HG03175 (cell line): ENCODE measurements at regions not wholly inside any gene's neighbourhood (a gene's known extent, or its start where the extent isn't known, plus 50 kb on each side); places are given as distances from the start of the nearest gene placed in this dataset.
"Not testable (repeated sequence)": the region's sequence is repeated elsewhere in the genome, so short reads cannot be mapped to it uniquely, and the experiment has no call there.

Experiments used
- ATAC-seq: cut with Tn5 transposase; IDR thresholded peaks from one replicate; pipeline ENCODE4 v1.9.1; 2021; ENCODE audit warnings: mild to moderate bottlenecking, moderate library complexity; ENCODE audit not compliant: unreplicated experiment

DNA sequence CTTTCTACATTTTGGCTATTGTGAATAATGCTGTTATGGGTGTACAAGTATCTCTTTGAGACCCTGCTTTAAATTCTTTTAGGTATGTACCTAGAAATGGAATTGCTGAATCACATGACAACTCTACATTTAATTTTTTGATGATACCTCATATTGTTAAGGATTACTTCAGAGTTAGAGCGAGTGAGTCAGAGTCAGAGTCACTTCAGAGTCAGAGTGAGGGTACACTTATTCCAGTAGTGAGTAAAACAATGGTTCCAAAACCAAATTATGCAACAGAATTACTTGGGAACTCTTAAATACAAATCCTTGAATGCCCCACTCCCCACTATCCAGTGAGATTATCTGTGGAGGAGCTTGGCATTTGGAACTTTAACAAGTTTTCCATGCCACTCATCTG, 50.3 kb upstream of the SNRK start:
- no peak for ATAC-seq

DNA sequence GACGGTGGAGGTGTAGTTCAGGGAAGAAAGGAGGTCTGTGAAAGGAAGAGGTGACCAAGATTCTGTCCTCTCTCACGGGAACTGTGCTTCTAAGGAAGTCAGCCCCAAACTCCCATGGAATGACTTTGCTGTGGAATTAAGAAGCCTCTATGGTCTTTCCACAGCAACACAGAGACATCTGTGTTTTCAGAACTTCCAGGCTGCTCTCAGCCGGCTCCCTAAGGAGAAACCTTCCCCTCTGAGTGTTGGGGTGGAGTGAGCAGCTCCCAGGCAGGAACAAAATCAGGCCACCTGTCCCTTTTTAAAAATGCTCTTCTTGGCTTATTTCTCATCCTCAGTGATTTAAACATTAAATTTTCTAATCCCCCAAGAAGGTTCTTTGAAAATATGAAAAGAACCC, 53.3 kb upstream of the SNRK start:
- no peak for ATAC-seq

DNA sequence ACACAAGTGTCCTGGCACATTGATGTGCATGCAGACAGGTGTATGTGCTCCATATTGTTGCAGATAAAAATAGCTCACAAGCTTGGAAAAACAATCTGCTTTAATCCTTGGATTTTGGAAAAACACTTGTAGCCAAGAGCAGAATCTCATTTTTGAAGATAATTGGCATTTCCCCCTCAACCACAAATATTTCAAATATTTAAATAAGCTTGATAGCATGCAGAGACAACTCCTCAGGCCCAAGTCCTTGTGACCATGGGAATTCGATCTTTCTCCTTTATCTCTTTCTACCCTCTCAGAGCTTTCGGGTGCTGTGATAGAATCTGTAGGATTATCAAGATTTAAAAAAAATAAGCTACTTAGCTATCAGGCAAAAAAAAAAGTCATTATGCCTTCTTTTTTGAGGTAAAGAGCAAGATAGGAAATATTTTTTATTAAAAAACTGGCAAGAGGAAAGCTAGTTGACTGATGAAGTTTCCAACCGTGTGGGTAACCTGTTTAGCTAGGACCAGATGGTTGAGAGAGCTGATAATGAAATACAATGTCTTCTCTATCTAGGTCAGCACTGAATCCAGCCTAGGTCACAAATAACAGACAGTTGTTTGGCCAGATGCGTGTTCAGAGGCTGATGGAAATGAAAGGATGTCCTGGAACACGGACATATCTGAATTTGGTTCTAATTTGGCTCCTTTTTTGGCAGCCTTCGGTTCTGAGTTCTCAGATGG, 54.9 kb upstream of the SNRK start:
- no peak for ATAC-seq

DNA sequence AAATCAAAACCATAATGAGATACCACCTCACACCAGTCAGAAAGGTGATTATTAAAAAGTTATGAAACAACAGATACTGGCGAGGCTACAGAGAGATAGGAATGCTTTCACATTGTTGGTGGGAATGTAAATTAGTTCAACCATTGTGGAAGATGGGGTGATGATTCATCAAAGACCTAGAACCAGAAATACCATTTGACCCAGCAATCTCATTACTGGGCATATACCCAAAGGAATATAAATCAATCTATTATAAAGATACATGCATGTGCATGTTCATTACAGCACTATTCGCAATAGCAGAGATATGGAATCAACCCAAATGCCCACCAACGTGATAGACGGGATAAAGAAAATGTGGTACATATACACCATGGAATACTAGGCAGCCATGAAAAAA, 56.5 kb upstream of the SNRK start:
- not testable (repeated sequence) for ATAC-seq

DNA sequence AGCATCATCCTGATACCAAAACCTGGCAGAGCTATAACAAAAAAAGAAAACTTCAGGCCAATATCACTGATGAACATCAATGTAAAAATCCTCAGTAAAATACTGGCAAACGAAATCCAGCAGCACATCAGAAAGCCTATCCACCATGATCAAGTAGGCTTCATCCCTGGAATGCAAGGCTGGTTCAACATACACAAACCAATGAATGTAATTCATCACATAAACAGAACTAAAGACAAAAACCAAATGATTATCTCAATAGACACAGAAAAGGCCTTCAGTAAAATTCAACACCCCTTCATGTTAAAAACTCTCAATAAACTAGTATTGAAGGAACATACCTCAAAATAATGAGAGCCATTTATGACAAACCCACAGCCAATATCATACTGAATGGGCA, 58.7 kb upstream of the SNRK start:
- not testable (repeated sequence) for ATAC-seq

DNA sequence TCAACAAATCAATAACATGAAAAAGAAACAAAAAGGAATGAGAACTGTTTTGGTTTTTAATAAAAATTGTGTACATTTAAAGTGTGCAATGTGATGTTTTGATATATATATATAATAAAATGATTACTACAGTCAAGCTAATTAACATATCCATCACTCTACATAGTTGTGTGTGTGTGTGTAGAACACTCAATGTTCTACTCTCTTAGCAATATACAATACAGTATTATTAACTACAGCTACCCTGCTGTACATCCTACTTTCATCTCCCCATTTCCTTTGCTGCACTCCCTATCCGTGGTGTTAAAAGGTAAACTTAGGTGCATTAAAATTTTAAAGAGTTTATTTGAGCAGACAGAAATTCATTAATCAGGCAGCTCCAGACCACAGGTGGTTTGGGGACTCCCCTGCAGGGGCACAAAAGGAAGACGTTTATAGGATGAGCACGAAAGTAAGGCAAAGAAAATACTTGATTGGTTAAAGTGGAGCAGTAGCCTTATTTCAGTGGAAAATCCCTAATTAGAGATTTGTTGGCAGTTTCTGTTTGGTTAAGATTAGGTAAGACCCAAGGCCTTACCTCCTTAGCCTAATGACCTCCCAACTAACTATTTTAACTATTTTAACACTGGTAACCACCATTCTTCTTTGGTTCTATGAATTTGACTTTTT, 61.8 kb upstream of the SNRK start:
- no peak for ATAC-seq

DNA sequence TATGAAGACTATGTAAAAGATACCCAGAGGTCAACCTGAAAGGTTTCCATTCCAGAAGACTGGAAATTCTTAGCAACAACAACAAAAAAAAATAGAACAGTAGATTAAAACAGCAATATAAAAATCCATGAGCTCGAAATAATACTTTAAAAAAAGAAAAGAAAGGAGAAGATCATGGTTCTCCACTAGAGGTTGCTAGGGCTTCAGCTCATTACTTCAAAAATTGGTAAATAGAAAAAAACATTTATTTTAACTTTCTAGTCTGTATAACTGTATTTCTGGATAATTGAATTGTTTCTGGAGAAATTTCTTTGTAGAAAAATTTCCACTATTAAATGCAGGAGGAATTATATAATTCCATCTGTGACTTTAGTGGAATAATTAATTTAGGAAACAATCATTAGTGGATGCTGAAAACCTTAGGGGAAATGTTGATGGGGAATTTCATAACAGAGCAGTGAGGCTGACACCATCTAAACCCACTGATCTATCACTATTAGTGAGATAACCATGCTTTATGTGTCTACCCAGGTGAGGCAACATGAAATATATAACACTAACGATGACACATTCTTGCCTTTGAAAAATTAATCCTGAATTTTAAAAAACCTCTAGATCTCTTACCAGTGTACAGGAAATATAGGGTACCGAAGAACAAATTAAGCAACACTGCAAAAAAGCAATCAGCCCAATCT, 62.5 kb upstream of the SNRK start:
- no peak for ATAC-seq

DNA sequence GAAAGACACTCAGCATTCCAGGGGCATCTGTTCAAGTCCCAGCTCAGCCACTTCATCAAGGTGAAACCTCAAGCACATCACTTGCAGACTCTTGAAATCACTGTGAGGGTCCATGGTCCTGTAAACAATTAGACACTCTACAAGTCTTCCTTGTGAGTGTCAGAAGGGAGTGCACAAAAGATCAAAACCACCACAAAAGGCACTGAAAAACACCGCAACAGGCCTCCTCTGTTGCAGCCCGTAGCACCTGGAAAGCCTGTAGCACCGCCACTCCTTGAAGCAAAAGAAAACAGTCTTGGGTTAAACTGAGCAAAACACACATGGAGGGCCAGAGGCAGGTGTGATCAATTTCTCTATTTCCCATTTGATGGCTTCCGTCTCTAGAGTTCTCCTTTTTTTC, 63.8 kb upstream of the SNRK start:
- ATAC-seq, result no peak

DNA sequence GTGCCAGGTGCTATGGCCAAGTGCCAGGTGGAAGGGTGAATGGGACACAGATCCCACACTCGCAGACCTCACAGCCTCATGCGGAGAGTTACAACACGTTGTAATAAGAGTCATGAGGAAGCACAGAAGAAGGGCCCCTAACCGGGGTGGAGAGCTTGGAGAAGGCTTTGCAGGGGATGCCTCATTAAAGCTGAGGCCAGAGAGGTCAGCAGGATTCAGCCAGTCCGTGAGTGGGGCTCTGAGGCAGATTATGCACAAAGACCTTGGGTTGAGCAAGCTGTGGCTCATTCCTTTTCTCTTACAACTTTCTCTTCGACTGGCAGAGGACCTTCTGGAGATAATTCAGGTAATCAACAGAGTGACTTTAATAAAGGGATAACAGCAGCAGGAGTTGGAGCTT, 65.3 kb upstream of the SNRK start:
- no peak for ATAC-seq

DNA sequence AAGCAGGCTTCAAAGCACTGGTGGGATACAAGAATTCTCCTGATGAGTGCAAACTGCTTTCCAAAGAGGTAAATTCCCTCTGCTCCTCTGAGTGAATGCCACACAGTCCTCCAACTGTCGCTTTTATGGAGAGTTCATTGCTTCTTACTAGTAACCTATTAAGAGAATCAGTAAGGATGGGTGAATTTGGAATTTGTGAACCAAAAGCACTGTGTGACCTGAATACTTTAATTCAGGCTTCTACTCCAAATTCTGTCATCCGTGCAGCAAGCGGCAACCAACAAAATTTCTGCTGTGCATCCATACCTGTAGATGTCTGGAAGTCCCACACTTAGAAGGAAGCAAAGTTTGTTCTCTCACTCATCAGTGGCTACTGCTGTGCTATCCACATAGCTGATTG, 66.7 kb upstream of the SNRK start:
- no peak for ATAC-seq

DNA sequence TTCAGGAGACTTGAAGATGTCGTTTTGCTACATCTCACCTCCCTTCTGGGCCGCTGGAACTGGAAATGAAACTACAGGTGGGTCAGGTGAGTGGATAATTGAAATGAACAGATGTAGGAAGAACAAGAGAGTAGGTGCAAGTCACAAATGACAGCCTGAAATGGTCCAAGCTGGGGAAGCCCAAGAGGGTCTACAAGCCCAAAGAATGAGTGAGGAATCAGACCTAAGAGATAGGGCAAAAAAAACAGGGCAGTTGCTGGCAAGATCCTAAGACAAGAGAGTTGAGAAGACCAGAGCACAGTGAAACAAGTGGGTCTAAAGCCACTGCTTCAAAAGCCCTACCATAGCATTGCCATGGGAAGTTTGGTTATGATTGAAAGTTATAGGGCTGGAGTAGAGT, 67.4 kb upstream of the SNRK start:
- ATAC-seq, result no peak

DNA sequence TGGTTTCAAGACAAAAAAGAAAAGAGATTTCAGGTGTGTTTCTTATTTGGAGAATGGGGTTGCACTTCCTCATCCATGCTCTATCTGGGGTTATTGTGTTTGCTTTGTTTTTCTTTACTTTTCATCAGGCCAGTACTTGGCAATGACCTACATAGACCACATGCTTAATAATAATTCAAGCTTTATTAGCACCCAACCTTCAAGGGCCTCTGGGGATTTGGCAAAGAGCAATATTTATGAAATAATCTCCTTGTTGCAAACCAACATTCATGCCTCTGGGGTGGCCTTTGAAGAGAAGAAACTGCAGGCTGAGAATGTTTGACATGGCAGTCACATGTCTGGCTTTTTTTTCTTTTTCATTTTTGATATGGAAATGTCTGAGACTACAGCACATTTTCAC, 68.2 kb upstream of the SNRK start:
- no peak for ATAC-seq

DNA sequence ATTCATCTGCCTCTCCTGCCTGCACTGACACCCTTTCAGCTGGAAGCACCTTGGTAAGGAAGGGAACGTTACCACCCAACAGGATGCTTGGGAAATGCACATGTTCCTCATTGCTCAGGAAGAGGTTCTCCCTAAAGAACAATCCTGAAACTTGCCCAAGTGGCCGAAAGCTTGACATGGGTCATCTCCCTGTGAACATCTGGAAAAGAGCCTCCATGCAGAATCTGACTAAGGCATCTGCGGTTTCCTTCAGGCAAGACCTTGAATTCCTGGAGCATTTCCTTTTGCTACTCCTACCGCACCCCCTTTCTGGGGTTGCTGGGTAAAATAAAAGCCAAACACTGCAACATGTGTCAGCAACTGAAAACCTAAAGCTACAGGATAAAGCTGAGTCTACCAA, 68.7 kb upstream of the SNRK start:
- ATAC-seq, result no peak

DNA sequence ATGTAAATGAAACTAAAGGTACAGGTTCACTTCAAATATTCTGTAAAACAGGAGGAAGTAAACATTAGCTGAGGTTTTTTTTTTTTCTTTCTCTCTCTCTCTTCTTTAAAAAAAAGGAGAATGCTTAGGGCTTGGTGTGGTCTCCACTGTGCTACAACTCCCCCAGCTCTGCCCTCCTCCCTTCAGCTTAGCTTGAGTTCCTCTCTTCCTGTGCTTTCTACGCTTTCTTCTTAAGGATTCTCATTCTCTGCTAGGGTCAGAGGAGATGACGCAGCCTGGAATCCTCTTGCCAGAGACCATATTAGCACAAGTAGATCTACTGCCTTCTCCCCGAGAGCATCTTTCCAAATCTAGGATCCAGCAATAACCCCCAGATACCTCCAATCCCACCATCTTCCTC, 69.1 kb upstream of the SNRK start:
- no peak for ATAC-seq

DNA sequence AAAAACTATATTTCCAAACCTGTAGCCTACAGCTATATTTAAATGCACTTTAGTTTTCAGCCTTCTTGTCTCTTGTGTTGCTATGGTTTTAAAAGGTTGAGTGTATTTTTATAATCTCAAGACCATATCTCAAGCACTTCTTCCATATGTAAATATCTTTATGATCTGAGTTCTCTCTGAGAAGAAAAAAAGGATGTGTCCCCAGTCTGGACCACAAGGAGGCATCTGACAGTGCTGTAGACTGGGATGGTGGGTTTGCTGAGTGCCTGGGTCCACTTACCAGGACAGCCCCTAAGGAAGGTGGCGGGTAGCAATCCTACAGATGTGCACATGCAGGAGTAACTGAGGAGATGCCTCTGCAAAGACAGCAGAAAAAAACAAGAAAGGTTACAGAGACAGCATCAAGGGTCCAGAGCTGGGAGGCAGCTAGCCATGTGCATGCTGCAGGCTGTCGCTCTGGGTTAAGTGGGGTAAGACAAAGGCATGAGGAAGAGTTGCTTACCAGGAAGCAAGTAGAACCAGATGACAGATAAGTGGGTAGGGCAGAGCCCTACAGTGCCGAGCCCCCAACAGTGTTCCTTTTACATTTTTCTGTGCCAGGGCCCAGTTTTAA, 70.6 kb upstream of the SNRK start:
- ATAC-seq, result no peak

DNA sequence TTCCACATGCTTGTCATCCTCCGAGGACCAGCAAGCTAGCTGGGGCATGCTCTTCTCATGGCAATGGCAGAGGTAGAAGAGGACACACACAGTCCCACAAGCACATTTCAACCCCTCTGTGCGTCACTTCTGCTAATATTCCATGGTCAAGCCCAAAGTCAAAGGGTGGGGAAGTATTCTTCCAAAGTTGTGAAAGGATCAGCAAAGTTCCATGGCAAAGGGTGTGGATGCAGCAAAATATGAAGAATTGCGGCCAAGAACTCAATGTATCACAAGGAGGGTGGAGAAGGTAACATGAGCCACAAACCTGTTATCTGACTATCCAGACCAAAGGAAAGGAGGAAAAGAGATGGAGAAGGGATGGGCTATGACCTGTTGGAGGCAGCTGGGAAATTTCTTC, 71.2 kb upstream of the SNRK start:
- ATAC-seq, result no peak

DNA sequence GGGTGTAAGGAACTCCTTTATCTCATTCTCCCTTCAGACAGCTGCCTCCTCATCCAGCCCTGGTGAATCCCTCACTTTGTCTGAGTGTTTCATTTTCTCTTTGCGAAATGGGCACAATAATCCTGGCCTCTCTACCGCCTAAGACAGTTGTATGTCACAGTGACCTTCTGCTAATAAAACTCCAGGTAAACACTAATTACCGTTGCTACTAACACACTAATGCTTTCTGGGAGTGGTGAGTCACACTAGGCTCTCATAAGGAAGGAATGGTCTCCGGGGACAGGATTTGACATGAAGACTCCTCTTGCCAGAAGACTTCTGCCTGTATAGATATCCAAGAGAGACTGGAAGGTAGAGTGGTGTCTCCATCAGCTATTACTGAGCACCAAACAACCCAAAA, 71.7 kb upstream of the SNRK start:
- no peak for ATAC-seq

DNA sequence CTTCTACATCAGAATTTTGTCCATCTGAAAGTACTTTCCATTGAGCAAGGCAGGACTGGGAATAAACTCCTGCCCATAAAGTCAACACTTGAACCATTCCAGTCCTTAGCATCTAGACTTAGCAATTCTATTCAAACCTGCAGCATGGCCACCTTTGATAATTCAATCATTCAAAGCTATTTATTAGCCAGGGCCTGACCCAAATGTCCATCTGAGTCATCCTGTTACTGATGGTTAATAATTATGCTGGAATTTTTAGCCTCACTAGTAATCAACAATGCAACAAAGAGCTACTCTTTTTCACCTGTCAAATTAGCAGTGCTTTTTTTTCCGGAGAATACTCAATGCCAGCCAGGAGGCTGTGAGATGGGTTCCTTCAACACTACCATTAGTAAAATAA, 72.7 kb upstream of the SNRK start:
- peak; percentile 51 for ATAC-seq

DNA sequence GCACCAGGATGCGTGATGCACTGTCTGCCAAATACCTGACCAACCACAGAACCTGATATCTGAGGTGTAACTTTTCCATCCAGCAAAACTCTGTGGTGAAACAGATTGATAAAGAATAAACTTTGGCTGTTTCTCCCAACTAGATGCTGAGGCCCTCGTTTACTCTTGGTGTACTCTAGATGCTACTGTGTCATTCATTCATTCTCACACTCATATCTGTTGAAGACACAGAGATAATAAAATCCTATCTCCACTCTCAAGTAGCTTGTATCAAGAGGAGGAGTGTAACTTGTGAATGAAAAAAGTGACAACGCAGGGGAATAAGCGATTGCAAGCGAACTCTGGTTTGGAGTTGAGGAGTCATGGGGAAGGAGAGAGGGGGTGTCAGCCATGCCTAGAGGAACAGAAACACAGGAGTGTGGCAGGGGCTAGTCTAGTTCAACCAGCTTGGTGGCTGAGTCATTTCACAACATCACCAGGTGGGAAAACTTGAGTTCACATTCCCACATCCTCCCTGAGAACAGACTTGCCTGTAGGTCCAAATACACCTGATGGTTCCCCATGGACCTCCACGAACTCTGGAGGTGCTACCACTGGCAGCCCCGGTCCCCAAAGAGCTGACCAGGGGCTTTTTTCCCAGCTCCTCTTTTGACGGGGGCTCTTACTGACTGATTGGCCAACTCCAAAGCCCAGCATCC, 73.3 kb upstream of the SNRK start:
- no peak for ATAC-seq

DNA sequence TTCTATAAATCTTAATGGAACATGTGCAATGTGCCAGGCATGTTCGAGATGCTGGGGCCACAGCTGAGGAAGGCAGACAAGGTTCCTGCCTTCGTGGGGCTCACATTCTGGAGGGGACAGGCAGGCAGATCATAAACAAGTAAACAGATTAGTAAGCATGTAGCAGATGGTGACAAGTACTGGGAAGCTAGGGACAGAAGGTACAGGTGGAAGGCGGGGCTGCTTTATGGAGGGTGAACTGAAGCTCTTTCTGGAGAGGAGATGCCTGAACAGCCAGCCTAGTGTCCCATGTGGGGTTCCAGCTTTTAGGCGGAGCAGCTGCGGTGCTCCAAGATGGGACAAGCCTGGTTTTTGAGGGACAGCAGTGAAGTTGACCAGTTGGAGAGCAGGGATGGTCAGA, 74.7 kb upstream of the SNRK start:
- no peak for ATAC-seq
